HG03135 (cell line): ENCODE measurements at regions not wholly inside any gene's neighbourhood (a gene's known extent, or its start where the extent isn't known, plus 50 kb on each side); places are given as distances from the start of the nearest gene placed in this dataset.

Source experiments
- ATAC-seq: cut with Tn5 transposase; IDR thresholded peaks from one replicate; pipeline ENCODE4 v1.9.1; 2021; ENCODE audit warnings: mild to moderate bottlenecking, moderate library complexity; ENCODE audit not compliant: unreplicated experiment

GRCh38 chr5:40390281-40391149 lies 289.2 kb upstream of the PTGER4 start:
- no peak for ATAC-seq

- no peak for ATAC-seq
These were observed 290.1 kb upstream of the PTGER4 start for GRCh38 chr5:40389591-40389990.

DNA sequence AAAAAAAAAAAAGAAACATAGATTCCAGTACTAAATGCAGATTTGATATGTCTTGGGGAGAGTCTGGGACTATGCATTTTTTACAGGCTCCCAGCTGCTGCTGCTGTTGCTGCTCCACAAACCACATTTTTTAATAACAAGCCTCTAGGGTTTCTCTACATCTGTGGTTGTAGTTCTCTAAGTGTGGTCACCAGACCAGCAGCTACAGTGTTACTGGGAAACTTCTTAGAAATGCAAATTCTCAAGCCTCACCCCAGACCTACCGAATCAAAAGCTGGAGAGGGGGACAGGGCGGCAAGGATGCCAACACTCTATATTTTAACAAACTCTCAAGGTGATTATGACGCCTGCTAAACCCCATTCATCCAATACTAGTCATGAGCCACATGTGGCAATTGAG lies 293.4 kb upstream of the PTGER4 start:
- peak; percentile 83 for ATAC-seq

DNA sequence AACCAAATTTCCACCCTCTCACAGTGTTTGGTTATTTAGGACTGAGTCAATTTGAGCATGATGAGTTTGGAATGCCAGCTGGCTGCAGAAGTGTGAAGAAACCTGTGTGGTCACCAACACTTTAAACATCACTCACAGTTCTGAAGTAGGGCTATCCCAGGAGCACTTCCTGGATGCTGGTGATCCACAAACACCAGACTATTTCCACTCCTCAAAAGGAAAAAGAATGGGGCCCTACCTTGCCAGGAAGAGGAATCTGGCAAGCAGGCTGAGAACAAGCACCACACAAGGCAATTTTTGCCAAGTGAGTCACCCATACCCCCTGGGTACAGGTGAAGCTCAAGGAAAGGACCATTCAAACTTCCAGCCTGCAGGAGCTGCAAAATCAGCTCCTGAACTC lies 294.2 kb upstream of the PTGER4 start:
- no peak for ATAC-seq

- ATAC-seq, result no peak
These were observed 294.8 kb upstream of the PTGER4 start for GRCh38 chr5:40384782-40385390.

- peak; percentile 41 for ATAC-seq
These were observed 295.7 kb upstream of the PTGER4 start for GRCh38 chr5:40383749-40384651.

GRCh38 chr5:40381676-40382363 lies 297.9 kb upstream of the PTGER4 start:
- no peak for ATAC-seq

DNA sequence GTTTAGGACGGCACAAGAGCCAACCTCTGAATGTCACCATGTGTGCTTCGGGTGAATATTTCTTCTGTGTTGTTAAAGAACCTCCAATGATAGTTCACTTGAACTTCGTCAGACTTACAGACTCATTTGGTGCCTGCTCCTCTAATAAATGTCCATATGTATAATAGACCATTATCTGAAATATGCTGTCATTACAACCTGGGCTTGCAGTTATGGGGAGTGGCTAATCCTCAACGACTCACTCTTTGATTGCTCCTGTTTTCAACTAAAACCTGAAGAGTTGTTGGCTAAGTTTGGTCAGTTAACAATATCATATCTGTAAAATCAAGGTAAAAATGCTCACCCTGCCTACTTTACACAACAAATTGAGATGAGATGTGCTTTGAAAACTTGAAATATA lies 298.7 kb upstream of the PTGER4 start:
- no peak for ATAC-seq

DNA sequence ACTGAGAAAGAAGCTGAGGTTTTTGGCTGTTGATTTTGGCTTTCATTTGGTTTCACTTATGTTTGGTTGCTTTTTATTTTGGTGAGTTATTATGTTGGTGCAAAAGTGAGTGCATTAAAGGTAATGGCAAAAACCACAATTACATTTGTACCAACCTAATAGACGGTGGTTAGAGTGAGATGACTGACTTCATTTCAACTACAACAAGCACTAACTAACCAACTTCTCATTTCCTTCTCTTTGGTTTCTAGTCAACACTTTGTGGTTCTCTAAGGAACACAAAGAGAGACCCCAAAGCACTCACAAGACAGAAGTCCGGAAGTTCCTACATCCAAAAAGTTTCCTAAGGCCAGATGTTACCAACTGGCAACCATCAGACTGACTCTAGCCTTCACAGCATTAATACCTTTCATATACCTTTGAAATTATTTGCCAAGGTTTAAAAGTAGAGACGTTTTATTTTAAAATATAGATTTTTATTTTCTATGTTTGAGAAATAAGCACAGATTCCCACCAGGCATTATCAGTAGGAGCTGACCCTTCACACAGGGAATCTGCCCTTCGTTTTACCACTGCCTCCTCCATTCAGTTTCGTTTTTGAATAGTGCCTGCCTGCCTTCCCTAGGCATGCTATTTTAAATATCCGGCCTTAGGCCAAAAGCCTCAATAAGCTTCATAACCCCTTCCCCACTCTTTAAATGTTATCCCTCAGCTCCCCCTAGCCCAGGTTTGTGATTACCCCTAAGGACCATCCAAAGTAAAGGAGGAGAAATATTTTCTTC lies 301.1 kb upstream of the PTGER4 start:
- ATAC-seq, result peak; percentile 69

DNA sequence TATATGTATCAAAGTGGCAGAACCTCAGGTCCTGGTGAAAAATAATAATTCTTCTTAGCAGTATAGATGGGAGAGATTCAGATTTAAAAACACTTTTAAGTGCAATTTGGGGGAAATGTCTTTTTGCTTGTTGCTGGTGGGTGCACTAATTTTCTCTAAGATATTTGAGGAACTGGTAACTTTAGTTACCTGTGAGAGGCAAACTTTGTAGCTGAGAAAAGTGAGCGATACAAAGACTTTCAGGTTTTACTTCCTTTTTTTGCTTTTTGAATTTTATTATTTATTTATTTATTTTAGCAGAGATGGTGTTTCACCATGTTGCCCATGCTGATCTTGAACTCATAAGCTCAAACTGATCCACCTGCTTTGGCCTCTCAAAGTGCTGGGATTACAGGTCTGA lies 303.1 kb upstream of the PTGER4 start:
- peak; percentile 59 for ATAC-seq

DNA sequence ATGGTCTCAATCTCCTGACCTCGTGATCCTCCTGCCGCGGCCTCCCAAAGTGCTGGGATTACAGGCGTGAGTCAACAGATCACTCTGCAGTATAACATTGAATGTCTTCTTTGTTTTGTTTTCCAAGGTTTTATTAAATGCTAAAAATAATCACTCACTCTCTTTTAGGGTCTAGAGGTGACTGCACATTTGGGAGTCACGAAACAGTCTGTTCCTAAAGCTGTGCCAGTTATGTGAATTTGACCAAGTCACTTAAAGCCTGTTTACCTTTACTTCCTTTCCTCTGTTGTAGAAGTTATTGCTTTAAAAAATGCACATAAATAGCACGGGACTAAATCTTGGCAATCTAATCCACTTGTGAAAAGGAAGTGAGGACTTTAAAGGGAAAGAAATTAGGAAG lies 304.9 kb upstream of the PTGER4 start:
- no peak for ATAC-seq

GRCh38 chr5:40368200-40368599 lies 311.5 kb upstream of the PTGER4 start:
- ATAC-seq, result no peak

GRCh38 chr5:40367255-40367654 lies 312.5 kb upstream of the PTGER4 start:
- ATAC-seq, result no peak

DNA sequence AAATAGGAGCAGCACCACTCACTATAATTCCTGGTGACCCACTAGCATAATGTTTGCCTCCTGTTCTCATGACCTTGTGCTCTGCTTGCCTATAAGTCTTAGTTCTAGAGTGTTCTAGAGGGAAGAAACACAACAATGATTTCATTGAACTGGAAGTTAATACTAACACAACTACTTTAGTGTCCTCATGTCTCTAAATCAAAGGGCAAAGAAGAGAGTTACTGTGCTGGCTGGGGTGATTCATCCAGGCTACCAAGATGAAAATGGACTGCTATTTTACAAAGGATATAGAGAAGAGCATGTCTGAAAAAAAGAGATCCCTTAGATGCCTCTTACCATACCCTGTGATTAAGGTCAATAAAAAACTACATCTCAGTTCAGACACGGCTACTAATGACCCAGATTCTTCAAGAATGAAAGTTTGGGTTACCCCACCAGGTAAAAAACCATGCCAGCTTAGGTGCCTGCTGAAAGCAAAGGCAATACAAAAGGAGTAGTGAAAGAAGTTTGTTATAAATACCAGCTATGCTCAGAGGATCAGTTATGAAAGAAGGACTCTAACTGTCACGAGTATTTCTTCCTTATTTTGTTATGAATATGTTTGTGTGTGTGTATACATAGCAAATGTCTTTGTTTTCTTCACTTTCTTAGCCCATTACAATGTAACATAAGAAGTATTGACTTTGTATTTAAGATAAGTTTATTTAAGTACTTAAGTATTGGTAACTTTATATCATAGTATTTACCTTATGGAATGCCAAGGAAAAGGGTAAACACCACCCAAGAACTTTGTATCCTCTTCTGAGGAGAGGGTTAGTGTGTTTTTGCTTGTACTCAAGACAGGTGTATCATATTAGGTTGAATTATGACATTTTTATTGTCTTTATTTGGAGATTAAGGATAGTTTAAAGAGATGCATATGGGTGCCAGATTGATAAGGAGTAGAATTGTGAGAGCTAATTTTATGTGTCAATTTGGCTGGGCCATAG lies 314.1 kb upstream of the PTGER4 start:
- ATAC-seq, result no peak

DNA sequence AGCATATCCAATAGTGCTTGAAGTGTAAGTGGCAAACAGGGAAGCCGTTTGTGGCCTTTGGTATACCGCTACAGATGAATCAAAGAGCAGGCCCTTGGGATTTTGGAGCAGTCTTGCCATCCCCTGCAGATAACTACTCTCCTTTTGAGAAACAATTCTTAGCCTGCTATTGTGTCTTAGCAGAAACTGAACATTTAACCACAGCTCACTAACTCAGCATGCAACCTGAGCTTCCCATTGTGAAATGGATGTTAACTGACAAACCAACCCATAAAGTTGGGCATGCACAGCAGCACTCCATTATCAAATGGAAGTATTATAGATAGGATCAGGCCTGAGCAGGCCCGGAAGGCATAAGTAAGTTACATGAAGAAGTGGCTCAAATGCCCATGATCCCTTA lies 315.3 kb upstream of the PTGER4 start:
- ATAC-seq, result no peak

DNA sequence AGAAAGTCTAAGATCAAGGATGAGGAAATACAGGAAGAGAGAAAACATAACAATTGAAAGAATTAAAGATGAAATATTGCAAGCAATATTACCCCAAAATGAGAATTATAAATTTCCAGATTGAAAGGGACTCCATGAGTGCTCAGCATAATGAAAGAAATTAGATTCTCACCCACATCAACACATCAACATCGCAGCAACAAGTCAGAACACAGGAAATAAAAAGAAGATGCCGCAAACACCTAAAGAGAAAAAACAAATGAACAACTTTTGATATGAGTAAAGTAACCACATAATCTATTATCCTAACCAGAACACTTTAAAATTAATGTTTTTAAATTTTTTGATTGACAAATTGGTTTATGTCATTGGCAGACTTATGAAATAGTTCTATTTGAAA lies 318.3 kb upstream of the PTGER4 start:
- no peak for ATAC-seq

- no peak for ATAC-seq
These were observed 319.0 kb upstream of the PTGER4 start for GRCh38 chr5:40360685-40361084.

GRCh38 chr5:40359832-40360231 lies 319.9 kb upstream of the PTGER4 start:
- no peak for ATAC-seq

DNA sequence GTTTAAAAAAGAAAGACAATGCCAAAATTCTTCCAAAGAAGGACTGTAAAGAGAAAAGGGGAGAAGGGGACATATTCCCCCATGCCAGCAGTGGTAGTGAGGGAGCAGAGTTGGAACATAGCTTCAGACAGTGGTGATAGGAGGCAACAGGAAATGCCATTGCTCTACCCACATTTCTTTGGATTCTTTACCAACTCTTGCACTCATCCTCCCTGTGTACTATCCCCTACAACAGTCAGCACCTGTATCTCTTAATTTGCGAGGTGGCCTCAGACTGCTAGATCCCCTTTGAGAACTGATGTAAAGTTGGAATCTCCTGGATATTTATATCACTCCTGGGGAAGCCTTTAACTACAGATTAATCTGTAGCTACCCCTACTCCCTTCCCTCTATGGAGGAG lies 320.6 kb upstream of the PTGER4 start:
- no peak for ATAC-seq
